ENCODE measurements at regions not wholly inside any gene's neighbourhood (a gene's known extent, or its start where the extent isn't known, plus 50 kb on each side); places are given as distances from the start of the nearest gene placed in this dataset.
"Not testable (repeated sequence)": the region's sequence is repeated elsewhere in the genome, so short reads cannot be mapped to it uniquely, and the experiment has no call there.

DNA sequence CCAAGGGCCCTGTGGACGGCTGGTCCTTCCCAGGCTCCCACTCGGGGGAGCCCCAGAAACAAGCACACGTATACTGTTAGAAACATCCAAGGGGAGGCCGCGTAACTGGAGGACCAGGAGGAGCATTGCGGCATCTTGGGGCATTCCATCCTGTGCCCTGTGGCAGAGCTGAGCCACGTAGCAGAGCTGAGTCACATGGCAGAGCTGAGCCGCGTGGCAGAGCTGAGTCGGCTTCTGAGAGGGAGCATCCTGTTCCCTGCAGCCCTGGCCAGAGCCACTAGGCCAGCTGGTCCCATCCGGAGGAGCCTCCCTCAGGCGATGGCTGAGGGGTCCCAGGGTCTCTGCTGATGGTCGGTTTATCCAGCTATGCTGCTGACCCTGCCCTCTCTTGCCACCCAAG, 4476.7 kb upstream of the TPTE start:
- TF ChIP-seq, protein P1, sequence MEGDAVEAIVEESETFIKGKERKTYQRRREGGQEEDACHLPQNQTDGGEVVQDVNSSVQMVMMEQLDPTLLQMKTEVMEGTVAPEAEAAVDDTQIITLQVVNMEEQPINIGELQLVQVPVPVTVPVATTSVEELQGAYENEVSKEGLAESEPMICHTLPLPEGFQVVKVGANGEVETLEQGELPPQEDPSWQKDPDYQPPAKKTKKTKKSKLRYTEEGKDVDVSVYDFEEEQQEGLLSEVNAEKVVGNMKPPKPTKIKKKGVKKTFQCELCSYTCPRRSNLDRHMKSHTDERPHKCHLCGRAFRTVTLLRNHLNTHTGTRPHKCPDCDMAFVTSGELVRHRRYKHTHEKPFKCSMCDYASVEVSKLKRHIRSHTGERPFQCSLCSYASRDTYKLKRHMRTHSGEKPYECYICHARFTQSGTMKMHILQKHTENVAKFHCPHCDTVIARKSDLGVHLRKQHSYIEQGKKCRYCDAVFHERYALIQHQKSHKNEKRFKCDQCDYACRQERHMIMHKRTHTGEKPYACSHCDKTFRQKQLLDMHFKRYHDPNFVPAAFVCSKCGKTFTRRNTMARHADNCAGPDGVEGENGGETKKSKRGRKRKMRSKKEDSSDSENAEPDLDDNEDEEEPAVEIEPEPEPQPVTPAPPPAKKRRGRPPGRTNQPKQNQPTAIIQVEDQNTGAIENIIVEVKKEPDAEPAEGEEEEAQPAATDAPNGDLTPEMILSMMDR (IDR thresholded peaks at IDR 0.05), result not testable (repeated sequence)
- not testable (repeated sequence) for TF ChIP-seq EP300, POLR2AphosphoS5, POLR2A (IDR thresholded peaks at IDR 0.05)
